GM12872 (cell line): ENCODE measurements at regions not wholly inside any gene's neighbourhood (a gene's known extent, or its start where the extent isn't known, plus 50 kb on each side); places are given as distances from the start of the nearest gene placed in this dataset.

Experiments used
- TF ChIP-seq, protein P1 (sequence below): IDR thresholded peaks from 3 replicates; pipeline ENCODE4 v1.5.1; 2011; ENCODE audit warnings: low read depth, mild to moderate bottlenecking, low read length, moderate library complexity; ENCODE audit not compliant: insufficient read depth

DNA sequence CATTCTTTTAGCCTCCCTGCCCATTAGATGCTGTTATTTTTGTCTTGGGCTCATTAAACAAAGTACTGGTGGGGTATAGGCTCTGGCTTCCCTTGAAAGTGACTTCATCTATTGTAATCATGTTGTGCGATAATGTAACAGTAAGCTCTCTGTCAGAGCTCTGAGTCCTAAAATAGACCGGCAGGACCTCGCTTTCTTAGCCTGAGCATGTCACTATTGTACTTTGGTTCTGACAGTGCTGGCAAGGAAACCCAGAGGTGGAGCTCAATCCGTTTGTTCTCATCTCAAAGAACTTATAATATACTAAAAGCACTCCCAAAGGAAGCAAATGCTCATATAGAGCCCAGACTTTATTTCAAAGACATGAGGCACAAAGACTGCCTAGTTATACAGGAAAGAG is 339.1 kb upstream of the CCNH start:
- TF ChIP-seq, protein P1, sequence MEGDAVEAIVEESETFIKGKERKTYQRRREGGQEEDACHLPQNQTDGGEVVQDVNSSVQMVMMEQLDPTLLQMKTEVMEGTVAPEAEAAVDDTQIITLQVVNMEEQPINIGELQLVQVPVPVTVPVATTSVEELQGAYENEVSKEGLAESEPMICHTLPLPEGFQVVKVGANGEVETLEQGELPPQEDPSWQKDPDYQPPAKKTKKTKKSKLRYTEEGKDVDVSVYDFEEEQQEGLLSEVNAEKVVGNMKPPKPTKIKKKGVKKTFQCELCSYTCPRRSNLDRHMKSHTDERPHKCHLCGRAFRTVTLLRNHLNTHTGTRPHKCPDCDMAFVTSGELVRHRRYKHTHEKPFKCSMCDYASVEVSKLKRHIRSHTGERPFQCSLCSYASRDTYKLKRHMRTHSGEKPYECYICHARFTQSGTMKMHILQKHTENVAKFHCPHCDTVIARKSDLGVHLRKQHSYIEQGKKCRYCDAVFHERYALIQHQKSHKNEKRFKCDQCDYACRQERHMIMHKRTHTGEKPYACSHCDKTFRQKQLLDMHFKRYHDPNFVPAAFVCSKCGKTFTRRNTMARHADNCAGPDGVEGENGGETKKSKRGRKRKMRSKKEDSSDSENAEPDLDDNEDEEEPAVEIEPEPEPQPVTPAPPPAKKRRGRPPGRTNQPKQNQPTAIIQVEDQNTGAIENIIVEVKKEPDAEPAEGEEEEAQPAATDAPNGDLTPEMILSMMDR, result no peak

DNA sequence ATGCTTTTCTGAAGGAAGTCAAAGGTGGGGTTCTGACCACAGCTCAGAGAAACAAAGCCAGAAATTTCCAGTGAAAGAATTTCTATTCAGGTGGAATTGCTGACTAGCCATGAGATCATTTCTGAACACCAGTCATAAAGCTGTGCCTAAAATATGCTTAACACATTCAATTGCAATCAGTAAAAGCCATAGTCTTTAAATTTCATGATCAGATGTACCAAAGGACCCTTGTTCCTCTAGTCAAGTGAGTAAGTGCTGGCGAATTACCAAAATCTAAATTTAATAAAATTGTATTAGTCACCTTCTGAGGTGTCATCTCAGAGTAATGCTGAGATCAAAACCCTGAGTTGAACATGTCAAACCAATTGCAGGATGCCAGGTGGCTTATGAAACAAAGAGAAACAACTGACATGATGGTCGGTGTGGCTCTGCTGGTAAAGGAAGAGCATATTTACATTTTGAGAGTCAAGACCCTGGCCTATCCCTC is 334.2 kb upstream of the CCNH start:
- TF ChIP-seq, protein P1, result no peak

DNA sequence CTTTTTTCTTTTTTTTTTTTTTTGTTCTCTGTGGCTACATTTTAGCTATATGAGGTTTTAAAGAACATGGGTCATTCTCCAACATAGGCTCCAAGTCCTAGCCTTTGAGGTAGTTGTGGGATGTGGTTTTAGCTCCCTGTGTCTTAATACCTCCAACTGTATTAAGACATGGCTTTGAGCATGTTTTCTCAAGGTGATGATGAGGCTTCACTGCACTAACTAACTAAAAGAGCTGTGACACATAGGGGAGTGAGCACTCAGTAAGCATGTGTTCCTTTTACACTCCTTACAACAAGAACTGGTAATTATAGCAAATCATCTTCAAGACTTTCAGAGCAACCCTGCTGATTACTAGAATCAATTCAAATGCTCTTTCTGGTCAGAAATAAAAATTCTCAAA is 333.6 kb upstream of the CCNH start:
- TF ChIP-seq, protein P1, result no peak

DNA sequence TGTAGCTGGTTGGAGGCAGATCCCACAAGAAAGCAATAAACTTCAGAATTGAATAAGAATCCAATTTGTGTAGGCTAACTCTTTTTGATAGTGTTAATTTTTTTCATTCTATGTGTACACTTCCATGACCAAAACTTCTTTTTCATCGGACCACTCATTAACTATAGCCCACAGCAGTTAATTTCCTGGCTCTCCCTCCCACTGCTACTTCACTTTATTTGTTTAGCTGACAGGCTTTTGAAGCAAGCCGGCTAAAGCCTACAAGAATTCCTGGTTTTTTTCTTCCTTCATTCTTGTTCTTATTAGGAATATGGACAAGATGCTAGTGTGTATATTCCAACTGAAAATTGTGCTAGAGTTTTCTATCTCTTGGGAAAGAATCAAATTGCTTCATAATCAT is 329.2 kb upstream of the CCNH start:
- TF ChIP-seq, protein P1, result no peak

DNA sequence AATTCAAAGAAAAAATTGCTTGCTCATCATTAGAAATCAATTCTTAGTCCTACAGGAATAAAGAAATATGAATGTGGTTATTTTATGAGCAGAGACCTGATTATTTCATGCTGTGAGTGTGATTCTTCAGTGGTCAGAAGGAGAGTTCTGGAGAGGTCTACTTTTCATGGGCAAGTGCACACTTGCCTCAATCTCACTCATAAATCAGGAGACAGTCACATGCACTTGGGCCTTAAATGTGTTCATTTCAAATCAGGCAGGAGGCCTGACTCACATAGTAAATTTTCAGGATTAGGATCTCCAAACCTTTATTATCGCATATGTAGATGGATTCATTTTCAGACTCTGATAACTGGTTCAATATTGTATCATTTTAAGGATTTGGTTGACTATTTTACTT is 323.2 kb upstream of the CCNH start:
- TF ChIP-seq, protein P1, result no peak

DNA sequence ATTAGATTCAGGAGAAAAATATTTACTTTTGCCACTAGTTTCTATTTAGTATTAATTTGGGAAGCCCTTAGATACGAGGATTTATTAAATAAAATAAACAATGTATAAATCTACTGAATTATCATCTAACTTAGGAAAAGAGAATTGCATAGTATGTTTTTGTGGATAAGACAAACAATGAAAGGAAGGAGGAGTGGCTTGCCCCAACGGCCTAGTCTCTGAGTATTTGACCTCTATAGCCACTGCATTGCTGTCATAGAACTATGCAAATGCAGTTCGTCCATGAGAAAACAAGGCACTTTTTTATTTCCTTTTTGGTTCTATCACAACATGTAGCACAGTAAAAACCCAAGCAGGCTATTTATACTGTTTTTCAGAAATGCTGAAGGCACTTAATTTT is 321.2 kb upstream of the CCNH start:
- TF ChIP-seq, protein P1, result no peak

DNA sequence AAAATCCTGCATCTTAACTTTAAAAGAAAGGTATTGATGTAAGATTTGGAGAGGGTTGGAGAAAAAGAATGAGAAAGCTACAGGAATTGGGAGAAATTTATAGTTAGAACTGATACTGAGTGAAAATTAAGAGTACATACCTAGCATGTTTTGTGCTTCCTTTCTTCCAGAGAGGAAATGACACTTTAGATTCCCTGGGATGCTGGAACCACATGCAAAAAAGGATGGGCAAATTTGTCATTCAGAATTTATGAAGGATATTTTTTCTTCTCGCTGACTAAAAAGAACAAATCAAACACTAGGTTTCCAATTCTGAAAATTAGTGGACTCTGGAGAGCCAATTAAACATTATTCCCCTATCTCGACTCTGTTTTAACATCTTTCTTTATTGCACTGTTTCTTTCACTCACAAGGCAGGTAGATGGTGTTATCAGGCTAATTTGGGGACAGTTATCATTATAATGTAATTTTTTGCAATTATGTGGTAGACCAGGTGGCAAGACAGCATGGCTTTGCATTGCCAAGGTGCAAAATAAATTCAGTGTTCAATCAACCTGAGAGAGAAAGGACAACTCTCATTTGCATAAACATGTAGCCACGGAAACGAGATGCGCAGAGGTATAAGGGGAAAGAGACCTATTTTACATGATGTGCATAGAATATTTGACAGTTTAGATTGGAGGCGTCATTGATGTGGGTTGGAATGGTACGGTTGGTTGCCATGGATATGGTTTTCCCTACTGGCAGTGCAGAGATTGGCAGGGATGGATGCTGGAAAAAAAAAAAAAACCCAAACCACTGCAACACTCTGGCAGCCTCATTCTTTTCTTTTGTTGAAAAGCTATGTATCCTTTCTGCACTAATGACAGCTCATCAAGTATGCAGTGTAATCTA is 320.4 kb upstream of the CCNH start:
- TF ChIP-seq, protein P1, result no peak
